HL-60/S4 (cell line): ENCODE measurements at regions not wholly inside any gene's neighbourhood (a gene's known extent, or its start where the extent isn't known, plus 50 kb on each side); places are given as distances from the start of the nearest gene placed in this dataset.
"Not testable (repeated sequence)": the region's sequence is repeated elsewhere in the genome, so short reads cannot be mapped to it uniquely, and the experiment has no call there.

Source experiments
- in situ Hi-C: fragments of 300-500 bp; cut with MboI; formaldehyde crosslinking; loops from 2 replicates; pipeline ENCODE4 v1.14.3; 2022; ENCODE audit warnings: low sequenced_read_pairs

- in situ Hi-C loops: no loop called here
These were observed 75.3 kb downstream of the TMEM167A start for GRCh38 chr5:83001796-83002381.

GRCh38 chr5:83000922-83001321, 76.3 kb downstream of the TMEM167A start:
- in situ Hi-C loops: no loop called here

- in situ Hi-C loops: no loop called here
These were observed 76.8 kb downstream of the TMEM167A start for GRCh38 chr5:83000428-83000827.

- in situ Hi-C loops: no loop called here
These were observed 83.8 kb downstream of the TMEM167A start for GRCh38 chr5:82993416-82993815.

- in situ Hi-C loops: no loop called here
These were observed 84.5 kb downstream of the TMEM167A start for GRCh38 chr5:82992646-82993045.

- in situ Hi-C loops: no loop called here
These were observed 85.4 kb downstream of the TMEM167A start for GRCh38 chr5:82991678-82992323.

- in situ Hi-C loops: no loop called here
These were observed 86.1 kb downstream of the TMEM167A start for GRCh38 chr5:82991059-82991458.

- in situ Hi-C loops: no loop called here
These were observed 90.0 kb downstream of the TMEM167A start for GRCh38 chr5:82987188-82987587.

GRCh38 chr5:82986404-82986803, 90.8 kb downstream of the TMEM167A start:
- in situ Hi-C loops: no loop called here

GRCh38 chr5:82985763-82986162, 91.4 kb downstream of the TMEM167A start:
- in situ Hi-C loops: no loop called here

- in situ Hi-C loops: no loop called here
These were observed 92.1 kb downstream of the TMEM167A start for GRCh38 chr5:82984786-82985735.

GRCh38 chr5:82982846-82983245, 94.3 kb downstream of the TMEM167A start:
- in situ Hi-C loops: no loop called here

GRCh38 chr5:82976887-82977286, 100.3 kb downstream of the TMEM167A start:
- in situ Hi-C loops: not testable (repeated sequence)

GRCh38 chr5:82975812-82976211, 101.4 kb downstream of the TMEM167A start:
- in situ Hi-C loops: no loop called here

GRCh38 chr5:82975396-82975795, 101.8 kb downstream of the TMEM167A start:
- in situ Hi-C loops: no loop called here

GRCh38 chr5:82974346-82974745, 102.8 kb downstream of the TMEM167A start:
- in situ Hi-C loops: not testable (repeated sequence)

GRCh38 chr5:82971901-82972300, 105.3 kb downstream of the TMEM167A start:
- in situ Hi-C loops: no loop called here

GRCh38 chr5:82971034-82971806, 106.0 kb downstream of the TMEM167A start:
- in situ Hi-C loops: not testable (repeated sequence)

GRCh38 chr5:82969221-82969976, 107.8 kb downstream of the TMEM167A start:
- in situ Hi-C loops: not testable (repeated sequence)

GRCh38 chr5:82967072-82967471, 110.1 kb downstream of the TMEM167A start:
- in situ Hi-C loops: no loop called here
